ENCODE measurements at regions not wholly inside any gene's neighbourhood (a gene's known extent, or its start where the extent isn't known, plus 50 kb on each side); places are given as distances from the start of the nearest gene placed in this dataset.

DNA sequence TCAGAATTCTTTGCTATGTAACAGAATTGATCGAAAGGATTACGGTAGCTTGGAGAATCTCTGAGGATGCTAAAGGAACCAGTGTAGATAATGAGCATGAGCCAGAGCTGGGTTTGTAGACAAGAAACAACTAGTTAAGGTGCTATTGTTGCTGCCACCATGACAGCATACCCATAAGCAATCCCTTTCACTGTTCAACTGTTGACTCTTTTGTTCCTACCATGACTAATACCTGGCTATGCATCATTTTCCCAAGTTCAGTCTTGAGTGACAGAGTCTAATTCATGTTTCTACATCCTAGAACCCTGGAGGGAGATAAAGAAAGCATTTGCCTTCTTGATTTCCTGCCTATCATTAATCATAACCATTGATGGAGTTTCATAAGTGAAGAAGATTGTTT, 600.3 kb downstream of the OTOL1 start:
- TF ChIP-seq TAF1 (IDR thresholded peaks at IDR 0.05; ENCODE audit: low read depth) (no peak), YY1 (IDR thresholded peaks at IDR 0.05; ENCODE audit: low read depth) (no peak), EP300 (IDR thresholded peaks at IDR 0.05; ENCODE audit: borderline replicate concordance) (no peak), TEAD4 (IDR thresholded peaks at IDR 0.05) (no peak), FOXM1 (IDR thresholded peaks at IDR 0.05; ENCODE audit: borderline replicate concordance, low read depth) (no peak), CEBPB (IDR thresholded peaks at IDR 0.05) (no peak), RAD21 (IDR thresholded peaks at IDR 0.05; ENCODE audit: low read depth) (no peak), EGR1 (IDR thresholded peaks at IDR 0.05) (no peak), ZBTB7A (IDR thresholded peaks at IDR 0.05; ENCODE audit: low read depth) (no peak)
- TF ChIP-seq, protein P1, sequence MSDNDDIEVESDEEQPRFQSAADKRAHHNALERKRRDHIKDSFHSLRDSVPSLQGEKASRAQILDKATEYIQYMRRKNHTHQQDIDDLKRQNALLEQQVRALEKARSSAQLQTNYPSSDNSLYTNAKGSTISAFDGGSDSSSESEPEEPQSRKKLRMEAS (IDR thresholded peaks at IDR 0.05): no peak
